RCC 7860 (cell line): ENCODE measurements at regions not wholly inside any gene's neighbourhood (a gene's known extent, or its start where the extent isn't known, plus 50 kb on each side); places are given as distances from the start of the nearest gene placed in this dataset.
"Not testable (repeated sequence)": the region's sequence is repeated elsewhere in the genome, so short reads cannot be mapped to it uniquely, and the experiment has no call there.

Source experiments
- DNase-seq: peaks from one replicate; pipeline ENCODE4 v3.0.0-alpha.2; 2015; ENCODE audit warnings: low spot score
- FAIRE-seq: peaks from 2 replicates; lab custom pipeline; 2012; peaks lifted over from hg19 to GRCh38; lab: Jason Lieb, UNC

- DNase-seq (no peak), FAIRE-seq (no peak)
Observed at GRCh38 chr7:69336976-69337375, 261.3 kb upstream of the AUTS2 start.

DNA sequence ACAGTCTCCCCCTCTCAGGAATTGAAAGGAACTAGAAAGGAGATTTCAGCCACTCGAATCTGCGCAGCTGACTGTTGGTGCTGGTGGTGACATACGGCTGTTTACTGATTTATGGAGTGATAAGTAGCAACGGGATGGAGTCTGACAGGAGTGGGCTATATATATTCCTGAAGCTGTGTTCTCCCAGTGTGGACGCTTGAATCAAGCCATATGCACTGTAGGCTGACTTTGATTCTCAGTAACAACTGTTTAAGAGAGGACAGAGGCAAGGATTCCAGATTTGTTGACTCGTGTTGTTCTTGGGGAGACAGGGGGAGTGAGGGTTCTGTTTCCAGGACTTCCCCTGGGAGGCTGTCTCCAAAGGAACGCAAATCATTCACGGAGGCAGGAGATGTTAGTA is 260.1 kb upstream of the AUTS2 start:
- FAIRE-seq (no peak), DNase-seq (no peak)

DNA sequence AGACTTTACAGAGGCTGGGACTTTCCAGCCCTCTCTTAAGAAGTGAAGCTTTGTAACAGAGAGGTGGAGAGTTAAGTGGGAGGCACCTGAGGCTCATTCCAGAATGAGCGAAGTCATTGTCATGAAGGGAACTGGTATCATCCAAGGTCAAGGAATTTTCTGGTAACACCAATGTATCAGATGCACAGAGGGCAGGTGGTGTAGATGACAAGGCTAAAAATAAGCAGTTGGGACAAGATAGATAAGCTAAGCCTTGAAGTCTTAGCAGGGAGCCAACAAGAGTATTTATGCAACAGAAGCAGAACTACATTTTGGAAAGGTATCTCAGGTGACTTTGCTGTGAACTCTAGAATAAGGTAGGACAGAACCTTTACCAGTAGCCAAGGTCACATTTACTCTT is 257.0 kb upstream of the AUTS2 start:
- no peak for FAIRE-seq
- no peak for DNase-seq

DNA sequence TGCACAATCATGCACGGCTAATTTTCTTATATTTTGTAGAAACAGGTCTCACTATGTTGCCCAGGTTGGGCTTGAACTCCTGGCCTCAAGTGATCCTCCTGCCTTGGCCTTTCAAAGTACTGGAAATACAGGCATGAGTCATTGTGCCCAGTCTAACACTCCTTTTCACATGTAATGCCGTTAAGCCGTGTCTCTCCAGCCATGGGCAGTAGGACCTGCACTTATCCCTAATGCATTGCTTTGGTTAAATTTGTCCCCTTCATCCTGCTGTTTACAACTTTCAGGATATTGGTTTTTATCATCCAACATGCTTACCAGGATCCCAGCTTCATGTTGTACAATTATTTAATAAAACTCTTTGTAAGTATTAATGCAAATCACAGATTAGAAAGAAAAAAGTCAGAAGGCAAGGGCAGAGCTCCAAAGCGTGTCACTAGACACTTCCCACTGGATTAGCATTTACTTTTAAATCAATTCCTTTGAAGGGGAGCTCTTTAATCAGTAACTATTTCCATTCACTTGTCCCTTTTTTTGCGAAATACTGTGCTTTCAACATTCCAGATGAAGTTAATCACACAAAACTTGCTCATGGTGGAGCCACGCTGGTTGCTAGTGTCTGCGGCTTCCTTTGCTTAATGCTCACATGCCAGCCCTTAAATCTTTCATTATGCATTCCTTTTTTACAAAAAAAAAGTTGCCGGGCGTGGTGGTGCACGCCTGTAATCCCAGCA is 256.0 kb upstream of the AUTS2 start:
- DNase-seq: peak; percentile 32
- FAIRE-seq: peak; percentile 38

GRCh38 chr7:69349291-69349690 is 249.0 kb upstream of the AUTS2 start:
- DNase-seq (no peak), FAIRE-seq (no peak)

DNA sequence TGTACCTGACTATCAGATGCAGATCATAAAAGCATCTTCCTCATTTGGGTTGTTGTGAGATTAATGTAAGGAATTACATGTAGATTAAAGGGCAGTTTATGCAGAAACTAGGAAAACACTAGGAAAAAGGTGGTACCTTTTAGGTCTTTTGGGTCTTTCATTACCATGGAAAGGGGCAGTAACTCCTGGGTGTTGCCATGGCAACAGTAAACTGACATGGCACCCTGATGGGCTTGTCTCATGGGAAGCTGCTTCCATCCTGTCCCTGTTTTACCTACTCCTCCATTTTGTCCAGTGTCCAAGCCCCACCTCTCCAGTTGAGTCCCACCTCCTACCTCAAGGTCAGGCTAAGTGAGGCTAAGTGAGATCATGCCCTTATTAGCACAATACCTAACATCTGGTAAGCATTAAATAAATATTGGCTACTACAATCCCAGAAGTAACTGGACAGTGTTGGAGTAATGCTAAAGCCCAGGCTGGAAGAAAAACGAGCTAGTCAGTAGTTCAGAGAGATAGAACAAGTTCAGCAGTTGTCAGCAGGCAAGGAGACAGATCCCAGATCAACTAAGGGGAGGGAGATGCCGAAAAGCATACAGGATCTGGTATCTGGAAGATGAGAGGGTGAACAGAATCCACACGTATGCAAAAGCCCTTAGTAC is 240.0 kb upstream of the AUTS2 start:
- no peak for FAIRE-seq
- DNase-seq: no peak

GRCh38 chr7:69359003-69359700 is 239.1 kb upstream of the AUTS2 start:
- FAIRE-seq (no peak), DNase-seq (no peak)

- DNase-seq: no peak
- no peak for FAIRE-seq
Observed at GRCh38 chr7:69360913-69361312, 237.4 kb upstream of the AUTS2 start.

GRCh38 chr7:69363136-69363535 is 235.1 kb upstream of the AUTS2 start:
- DNase-seq: peak; percentile 40
- FAIRE-seq: no peak

DNA sequence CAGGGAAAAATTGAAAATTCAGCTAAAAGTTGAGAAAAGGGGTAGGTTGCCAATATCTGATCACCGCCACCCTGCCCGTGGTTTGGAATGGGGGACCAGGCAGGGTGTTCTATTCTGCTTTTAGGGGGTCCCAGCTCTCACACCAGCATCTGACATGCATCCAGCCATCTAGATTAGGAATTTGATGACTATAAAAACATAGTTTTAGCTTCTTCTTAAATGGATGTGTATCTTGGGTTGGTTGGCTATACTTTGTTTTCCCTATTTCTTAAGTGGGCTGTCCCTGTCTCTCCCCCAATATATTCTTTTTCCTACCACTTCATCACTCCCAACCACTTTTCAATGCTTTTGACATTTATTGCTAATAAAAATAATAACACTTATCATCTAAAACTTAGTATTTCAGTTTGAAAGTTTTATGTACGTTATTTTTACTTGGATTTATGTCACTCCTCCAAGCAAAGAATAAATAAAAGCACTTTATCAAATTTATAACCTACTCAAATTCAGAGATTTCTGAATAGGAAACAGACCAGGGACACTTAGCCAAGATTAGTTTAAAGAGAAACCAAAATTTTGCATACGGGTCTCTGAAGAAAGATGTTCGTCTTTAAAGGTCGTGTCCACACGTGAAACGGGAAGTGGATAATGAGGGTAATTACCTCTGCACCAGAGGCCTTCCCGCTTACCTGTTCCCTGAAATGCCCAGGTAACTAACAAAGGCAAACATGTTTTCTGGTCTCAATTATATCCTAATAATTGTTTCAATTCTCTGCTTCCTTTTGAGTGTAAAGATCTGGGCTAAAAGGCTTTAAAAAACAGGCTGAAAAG is 233.2 kb upstream of the AUTS2 start:
- FAIRE-seq: no peak

DNA sequence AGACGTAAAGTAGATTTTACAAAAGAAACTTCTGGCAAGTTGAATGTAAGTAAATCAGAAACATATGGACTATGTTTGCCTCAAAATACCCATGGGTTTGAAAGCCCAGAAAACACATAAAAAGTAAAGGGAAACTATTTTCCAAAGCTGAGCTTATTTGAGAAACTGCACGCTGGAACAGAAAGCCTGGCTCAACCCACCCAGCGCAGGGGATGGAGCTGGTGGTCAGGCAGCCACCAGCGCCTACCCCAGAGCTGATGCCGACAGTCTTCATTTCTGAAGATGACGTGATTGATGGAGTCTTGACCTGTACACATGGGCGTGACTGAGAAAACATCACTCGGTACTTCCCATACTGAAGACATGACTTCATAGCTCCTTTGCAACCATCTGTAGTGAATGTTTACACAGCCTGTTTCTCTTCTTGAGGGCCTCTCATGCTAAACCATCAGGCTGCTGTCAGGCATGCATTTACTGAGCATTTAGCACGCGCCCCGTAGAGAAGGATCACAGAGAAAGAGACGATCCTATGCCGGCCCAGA is 232.6 kb upstream of the AUTS2 start:
- DNase-seq: peak; percentile 45
- no peak for FAIRE-seq

More for the DNA sequence above, 233.2 kb upstream of the AUTS2 start:
- no peak for DNase-seq

DNA sequence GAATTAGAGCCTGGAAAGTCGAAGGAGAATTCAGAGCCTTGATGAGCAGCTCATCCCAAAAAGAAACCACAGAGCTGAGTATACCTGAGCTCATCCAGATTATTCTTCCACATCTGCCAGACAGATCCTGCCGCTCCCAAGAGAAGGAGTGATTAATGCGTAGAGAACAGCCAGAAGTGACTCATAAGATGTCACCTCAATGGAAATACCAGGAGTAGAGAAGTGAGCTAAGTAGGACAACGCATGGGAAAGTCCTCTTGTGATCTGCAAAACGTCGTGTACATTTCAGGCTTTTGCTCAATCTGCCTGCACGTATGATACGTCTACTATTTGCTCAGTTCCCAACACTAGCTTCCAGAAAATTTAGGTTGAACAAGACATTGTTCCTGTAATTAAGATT is 230.5 kb upstream of the AUTS2 start:
- DNase-seq: peak; percentile 85
- FAIRE-seq: peak; percentile 77

- FAIRE-seq (no peak), DNase-seq (peak; percentile 30)
Observed at GRCh38 chr7:69373171-69374043, 224.9 kb upstream of the AUTS2 start.

- FAIRE-seq (no peak), DNase-seq (no peak)
Observed at GRCh38 chr7:69374044-69374425, 224.2 kb upstream of the AUTS2 start.

- no peak for DNase-seq
- FAIRE-seq: no peak
Observed at GRCh38 chr7:69377191-69377590, 221.1 kb upstream of the AUTS2 start.

DNA sequence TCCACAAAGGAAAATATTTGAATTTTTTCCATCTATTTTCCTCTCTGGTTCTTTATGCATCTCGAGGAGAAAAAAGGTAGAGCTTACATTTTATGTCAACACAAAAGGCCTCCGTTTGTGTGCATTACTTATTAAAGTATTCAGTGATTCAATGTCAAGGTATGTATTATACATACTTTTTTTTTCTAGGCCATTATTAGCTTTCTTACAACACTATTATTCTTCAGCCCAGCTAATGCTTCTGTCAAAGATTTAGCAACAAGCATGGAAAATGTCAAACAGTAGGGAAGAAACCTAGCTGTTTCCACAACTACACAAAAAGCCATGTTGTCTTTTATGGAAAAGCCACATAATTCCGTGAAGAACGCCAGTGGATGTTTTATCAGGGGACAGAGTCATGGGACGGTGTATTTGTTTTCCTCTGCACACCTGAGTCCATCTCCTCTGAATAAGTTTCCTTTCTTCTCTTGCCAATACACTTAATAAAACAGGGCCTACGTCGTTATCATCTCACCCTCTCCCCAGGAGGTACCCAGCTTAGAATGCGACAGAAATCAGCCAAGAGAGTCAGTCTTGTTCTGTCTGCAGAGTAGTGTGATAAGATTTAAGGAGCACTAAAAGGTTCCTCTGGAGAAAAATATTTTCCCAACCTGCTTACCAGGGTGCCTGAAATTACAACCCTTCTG is 209.7 kb upstream of the AUTS2 start:
- DNase-seq (no peak), FAIRE-seq (no peak)

DNA sequence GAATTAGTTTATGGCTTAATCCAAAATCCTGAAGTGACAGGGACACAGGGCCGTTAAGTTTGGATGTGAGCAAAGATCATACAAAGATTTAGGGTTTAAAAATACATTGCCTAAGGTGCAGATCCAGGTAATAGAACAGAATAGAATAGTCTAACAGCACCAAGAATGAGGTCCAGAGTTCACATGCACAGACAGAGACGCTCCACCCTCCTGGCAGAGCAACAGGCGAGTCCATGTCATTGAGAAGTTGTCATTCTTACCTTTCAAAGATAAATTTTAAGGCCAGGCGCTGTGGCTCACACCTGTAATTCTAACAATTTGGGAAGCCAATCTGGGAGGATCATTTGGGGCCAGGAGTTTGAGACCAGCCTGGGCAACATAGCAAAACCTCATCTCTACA is 209.1 kb upstream of the AUTS2 start:
- no peak for DNase-seq
- FAIRE-seq: no peak

DNA sequence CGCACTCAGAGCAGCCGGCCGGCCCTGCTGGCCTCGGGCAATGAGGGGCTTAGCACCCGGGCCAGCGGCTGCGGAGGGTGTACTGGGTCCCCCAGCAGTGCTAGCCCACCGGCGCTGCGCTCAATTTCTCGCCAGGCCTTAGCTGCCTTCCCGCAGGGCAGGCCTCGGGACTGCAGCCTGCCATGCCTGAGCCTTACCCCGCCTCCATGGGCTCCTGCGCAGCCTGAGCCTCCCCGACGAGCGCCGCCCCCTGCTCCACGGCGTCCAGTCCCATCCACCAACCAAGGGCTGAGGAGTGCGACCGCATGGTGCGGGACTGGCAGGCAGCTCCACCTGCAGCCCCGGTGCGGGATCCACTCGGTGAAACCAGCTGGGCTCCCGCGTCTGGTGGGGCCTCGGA is 204.4 kb upstream of the AUTS2 start:
- not testable (repeated sequence) for DNase-seq, FAIRE-seq

DNA sequence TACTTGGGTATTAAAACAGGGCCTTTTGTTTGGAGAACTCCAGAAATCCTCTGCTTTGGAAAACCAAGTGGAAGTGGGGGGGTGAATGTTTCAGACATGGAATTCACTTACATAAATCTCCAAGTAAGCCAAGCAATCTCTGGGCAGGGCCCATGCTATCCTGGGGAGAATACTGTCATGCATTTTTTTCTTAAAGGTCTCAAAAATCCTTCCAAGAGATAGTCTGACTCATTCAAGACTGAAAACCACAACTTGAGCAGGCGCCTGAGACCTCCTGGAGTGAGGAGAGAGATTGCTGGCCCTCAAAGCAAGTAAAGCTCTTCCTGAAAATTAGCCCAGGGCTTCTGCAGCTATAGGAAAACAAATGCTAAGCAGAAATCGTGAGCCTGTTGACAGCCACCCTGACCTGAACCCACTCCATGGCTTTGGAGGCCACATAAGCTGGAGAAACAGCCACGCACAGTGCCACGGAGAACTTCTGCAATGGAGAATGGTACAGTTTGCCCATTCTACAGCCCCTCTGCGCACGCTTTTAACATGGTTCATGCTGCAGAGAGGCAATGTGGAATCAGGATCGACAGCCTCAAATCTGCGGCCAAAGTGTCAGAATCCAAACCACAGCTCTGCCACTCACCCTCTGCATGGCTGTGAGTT is 203.1 kb upstream of the AUTS2 start:
- peak; percentile 88 for DNase-seq
- peak; percentile 95 for FAIRE-seq
